NOMO-1 (cell line): ENCODE measurements at regions not wholly inside any gene's neighbourhood (a gene's known extent, or its start where the extent isn't known, plus 50 kb on each side); places are given as distances from the start of the nearest gene placed in this dataset.
A peak's percentile ranks its signal among the peaks of the same experiment; 100 is the strongest.

Source experiments
- DNase-seq, 2 experiments: peaks; one replicate each; lab custom pipeline; 2025; ENCODE audit not compliant: unreplicated experiment in 2 of 2; lab: John Stamatoyannopoulos, UW

DNA sequence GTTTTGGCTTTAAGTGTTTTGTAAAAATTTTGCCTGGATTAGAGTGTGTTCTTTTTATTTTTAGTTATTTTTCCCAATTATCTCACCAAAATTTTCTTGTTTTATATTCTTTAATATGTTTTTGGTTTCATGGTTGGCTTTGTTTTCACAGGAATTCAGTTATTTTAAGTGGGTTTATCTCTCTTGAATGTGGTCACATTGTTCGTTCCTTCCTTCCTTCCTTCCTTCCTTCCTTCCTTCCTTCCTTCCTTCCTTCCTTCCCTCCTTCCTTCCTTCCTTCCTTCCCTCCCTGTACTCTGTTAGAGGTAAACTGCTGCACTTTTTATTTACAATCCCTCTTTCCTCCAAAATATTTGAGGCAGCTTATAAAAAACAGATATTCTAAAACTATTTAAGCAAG, 672.9 kb upstream of the CITED2 start:
- no peak for DNase-seq

DNA sequence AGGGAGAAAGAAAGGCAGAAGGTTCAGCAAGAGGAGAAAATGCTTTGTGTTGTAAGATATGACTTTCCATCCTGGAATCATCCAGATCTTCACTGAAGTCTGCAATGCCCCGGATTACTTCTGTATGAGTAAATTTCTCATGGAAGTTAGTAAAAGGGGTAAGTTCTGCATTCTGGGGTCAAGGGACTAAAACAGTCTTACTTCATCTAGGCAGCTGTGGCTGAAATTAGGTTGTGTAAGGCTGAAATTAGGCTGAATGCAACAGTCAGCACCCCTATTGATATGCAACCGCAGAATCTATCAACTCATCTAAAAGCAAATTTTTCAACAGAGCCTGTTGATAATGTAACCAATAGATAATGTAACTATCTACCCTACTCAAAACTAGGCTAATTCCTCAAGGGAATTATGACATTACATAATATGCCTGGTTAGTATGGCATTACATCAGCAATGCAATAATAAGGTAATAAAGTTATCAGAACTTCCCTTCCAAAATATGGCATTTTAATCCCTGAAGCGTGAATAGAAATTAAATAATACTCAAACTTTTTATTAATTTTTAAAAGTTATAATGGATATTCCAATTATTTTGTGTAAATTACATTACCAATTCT, 671.7 kb upstream of the CITED2 start:
- DNase-seq: peak; percentile 61 to 75

DNA sequence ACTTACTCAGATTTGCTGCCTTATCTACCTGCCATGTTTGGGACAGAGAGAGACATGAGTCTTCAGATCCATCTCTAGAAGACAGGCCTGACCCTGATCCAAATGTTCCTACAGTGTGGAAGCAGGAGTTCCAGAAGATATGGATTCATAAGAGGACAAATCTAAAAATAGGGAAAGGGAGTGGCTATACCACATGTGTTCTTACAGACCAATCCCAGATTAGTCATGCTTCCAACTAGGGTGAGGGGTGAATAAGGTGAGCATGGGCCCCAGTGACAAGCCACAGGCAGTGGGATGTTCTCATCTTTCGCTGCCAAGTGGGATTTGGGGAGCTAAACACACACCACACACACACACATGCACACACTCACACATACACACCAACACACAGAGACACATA, 670.7 kb upstream of the CITED2 start:
- no peak for DNase-seq

- DNase-seq: no peak
Observed at GRCh38 chr6:140044626-140045025, 670.2 kb upstream of the CITED2 start.

DNA sequence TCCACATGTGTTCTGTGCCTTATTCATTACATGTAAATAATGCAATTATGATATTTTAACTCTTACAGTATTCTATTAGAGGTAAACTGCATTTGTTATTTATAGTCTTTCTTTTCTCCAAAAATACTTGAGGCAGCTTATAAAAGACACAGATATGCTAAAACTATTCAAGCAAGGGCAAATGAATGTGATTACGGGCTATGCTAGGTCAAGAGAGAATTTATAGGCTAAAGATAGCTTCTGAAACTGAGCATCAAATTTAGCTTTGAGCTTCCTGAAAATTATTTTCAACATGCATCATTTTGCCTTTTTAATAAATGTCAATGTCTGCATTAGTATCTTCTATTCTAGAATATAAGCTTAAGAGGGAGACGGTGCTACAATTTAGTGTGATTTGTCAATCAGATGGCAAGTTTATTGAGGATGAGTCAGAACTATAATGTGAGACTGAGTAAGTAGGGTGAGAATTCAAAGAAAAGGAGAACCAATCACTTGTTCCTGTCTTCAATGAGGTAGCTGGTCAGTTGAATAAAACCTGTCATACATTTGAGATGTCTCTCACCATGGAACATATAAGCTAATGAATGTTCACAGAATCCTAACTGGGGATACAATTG, 669.4 kb upstream of the CITED2 start:
- DNase-seq: peak; percentile 54 to 92

DNA sequence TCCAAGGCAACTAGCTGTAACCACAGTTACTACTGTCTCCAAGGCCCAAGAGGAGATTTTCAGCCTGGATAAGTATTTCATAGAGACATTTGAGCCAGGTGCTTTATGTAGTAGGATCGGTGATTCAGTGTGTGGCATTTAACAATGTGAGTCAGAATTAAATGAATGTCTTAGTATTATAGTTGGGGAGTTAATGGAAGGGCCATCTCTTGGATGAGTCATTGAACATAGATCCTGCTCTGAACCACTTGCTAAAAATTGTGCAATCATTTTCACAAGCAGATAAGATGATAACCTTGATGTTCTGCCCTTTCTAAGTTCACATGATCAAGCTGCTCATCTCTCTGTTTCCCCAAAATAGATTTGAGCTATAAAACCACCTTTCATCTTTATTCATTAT, 668.9 kb upstream of the CITED2 start:
- peak; percentile 61 to 81 for DNase-seq

DNA sequence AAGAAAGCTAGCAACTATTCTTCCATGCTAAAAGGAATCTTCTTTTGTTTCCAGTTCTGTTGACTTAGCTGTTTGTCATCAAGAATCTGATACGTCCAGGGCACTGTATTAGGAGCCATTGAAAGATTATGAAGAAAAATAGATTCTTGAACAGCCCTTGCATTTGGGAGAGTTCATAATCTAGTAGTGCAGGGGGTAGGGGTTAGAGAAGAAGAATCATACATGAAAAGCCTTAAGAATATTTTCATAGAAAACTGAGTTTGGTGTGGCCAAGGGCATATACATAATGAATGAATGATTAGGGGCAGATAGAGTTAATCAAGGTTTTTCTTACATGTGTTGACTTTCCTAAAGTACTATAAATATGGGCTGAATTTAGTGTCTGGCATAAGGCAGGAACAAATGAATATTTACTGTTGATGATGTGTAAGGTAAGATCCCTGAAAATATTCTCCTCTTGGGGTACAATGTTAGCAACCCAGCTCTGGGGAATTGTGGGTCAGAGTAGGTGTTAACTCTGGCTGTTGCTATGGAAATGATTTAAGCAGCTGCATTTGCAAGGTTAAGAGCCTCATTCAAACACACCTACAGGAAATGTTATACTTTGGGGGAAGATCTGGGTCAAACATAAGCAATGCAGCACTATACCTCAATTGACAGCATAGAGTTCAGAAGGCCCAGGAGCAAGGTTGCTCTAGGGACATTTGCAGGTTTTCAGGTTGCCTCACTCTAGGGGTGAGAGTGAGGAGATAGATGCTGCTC, 667.3 kb upstream of the CITED2 start:
- no peak for DNase-seq

DNA sequence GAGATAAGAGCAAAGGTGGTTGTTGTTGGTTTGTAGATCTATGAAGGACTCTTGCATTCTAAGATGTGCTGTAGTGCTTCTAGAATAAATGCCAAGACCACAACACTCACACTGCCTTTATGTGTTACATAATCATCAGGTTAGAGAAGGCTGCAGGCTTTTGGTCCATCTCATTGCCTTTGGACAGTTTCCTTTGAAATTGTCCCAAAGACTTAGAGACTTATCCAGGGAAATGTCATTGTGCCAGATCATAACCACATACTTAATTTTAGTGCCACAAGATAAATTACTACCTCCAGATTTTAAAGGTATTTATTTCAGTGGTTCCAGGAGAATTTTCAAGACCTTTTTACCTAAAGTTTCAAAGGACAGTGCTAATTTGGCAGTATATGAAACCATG, 666.6 kb upstream of the CITED2 start:
- no peak for DNase-seq

DNA sequence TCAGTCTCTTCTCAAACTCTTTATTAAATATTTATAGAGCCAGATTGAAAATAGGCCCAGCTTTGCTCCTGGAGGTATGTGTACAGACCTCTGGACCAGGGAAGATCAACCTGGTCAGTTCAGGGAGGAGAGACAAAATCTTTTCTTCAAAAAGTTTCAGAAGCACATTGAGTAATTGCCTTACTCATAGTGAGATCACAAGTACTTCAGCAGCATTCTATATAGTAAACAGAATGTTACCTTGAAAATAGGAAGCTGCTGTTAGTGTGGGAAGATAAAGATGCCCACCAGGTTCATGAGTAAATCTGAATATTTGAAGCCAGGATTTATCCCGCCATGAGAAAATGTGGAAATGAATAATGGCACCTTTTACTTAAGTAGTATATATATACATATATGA, 665.9 kb upstream of the CITED2 start:
- peak in 1 of 2 experiments; percentile 51 for DNase-seq

DNA sequence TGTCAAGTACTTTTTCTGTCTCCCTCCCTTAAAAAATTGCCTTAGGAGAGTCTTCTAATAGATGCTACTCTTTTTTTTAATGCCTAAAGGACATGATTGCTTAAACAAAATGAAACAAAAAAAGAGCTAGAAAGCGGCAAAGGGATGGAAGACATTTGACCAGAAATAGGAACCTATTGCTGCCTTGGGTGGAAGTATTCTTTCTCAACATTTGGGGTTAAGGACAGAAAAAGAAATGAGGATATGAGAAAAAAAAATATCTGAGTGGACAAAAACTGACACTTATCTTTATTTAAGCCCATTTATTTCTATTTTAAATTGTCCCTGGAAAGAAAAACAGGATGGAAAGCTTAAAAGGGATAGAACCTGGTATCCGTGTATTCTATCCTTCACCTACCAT, 664.9 kb upstream of the CITED2 start:
- peak; percentile 74 to 94 for DNase-seq

GRCh38 chr6:140036196-140036595, 661.7 kb upstream of the CITED2 start:
- DNase-seq: peak; percentile 81 to 90

DNA sequence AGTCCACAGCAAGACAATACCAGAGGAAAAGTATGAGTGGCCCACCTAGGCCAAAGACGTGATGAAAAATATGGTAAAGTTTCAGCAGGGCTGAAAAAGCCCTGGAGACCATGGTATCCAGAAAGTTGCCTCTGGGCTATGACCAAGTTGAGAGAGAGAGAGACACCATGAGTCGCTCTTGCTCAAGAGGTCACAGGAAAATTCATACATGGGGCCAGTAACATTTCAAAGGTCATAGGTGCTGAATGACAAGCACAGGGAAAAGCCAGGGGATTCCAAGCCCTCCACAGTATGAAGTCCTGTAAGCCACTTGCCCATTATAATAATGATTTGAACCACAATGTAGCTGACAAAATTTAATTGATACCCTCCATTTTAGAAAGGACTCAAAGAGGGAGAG, 657.7 kb upstream of the CITED2 start:
- no peak for DNase-seq

GRCh38 chr6:140029551-140029950, 655.1 kb upstream of the CITED2 start:
- DNase-seq: no peak

DNA sequence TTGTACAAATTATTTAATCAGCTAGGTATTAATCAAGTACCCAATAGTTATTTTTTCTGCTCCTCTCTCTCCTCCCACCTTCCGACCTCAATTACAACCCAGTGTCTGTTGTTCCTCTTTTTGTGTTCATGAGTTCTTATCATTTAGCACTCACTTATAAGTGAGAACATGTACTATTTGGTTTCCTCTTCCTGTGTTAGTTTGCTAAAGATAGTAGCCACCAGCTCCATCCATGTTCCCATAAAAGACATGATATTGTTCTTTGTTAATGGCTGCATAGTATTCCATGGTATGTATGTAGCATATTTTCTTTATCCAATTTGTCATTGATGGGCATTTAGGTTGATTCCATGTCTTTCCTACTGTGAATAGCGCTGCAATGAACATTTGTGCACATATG, 652.8 kb upstream of the CITED2 start:
- no peak for DNase-seq

GRCh38 chr6:140026546-140026945, 652.1 kb upstream of the CITED2 start:
- no peak for DNase-seq

DNA sequence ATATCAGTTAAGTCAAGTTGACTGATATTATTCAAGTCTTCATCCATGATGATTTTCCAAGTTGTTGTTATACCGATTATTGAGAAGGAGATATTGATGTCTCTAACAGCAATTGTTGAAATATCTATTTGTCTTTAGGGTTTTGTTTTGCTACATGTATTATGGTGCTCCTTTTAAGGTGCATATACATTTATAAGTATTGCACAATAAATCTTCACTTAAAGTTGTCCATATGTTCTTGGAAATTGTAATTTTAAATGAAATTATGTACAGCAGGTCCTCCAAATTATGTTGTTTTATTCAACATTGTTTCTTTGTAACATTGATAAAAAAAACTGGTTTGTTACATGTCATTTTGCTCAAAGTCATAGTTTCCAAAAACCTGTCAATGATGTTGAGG, 650.7 kb upstream of the CITED2 start:
- DNase-seq: no peak

DNA sequence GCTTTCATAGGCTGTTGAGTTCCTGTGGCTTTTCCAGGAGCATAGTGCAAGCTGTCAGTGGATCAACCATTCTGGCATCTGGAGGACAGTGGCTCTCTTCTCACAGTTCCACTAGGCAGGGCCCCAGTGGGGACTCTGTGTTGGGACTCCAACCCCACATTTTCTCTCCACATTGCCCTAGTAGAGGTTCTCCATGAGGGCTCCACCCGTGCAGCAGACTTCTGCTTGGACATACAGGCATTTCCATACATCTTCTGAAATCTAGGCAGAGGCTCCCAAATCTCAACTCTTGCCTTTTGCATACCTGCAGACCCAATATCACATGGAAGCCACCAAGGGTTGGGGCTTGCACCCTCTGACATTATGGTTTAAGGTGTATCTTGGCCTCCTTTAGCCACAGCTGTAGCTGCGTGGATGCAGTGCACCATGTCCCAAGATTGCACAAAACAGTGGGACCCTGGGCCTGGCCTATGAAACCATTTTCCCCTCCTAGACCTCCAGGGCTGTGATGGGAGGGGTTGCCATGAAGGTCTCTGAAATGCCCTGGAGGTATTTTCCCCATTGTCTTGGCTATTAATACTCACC, 645.9 kb upstream of the CITED2 start:
- DNase-seq: no peak

DNA sequence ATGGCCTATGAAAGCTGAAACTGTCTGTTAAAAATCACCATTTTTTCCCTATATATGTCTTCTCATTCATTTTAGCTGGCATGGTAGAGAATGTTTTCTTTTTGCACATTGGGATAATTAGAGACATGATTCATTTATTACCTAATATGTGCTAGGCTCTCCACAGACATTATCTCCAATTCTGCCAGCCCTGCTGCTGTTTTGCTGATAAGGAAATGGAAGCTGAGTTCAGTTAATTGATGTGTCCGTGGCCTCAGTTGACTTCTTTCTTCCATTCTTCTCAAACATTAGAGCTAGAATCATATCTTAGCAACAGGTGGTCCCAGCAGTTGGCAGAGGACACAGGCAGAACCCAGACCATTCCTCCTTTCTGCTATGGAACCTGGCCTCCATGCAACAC, 644.1 kb upstream of the CITED2 start:
- DNase-seq: no peak

GRCh38 chr6:140017470-140017869, 643.0 kb upstream of the CITED2 start:
- no peak for DNase-seq

DNA sequence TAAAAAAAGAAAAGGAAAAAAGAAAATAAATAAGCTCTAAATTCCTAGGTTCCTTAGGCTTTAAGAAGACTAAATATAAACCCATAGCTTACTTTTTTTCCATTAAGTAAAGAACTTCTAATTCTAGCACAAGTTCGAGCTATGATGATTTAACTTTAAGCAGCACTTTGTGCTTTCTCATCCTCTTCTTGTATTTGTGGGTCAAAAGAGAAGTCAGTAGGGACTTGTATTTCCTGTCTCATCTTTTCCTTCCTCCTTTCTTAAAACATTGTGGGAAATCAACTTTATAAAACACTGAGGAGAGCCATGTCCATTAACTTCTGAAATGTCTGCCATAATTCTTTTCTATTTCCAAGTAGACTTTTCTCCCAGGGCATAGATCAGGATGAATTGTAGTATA, 637.7 kb upstream of the CITED2 start:
- DNase-seq: peak in 1 of 2 experiments; percentile 61

DNA sequence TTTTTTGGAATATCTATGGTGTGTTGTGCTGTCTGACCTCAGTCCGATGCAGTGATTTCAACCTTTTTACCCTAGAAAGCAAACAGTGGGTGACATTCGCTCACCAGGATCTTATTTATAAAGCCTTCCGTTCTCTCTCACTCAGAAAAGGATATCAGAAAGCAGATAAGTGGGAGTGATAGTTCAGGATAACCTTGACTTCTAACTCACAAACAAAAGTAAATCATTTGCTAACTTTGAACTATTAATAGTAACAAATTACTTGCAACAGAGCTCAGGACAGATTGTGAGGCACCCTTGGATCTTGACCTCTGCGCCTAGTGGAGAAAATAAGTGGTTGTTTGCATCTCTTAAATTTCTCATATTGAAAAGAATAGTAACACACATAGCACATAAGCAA, 637.1 kb upstream of the CITED2 start:
- no peak for DNase-seq

- peak in 1 of 2 experiments; percentile 6 for DNase-seq
Observed at GRCh38 chr6:140009286-140009685, 634.8 kb upstream of the CITED2 start.
